Cardiac muscle cell (in vitro differentiated cells and primary cell): ENCODE measurements at regions not wholly inside any gene's neighbourhood (a gene's known extent, or its start where the extent isn't known, plus 50 kb on each side); places are given as distances from the start of the nearest gene placed in this dataset.

Experiments used
- DNase-seq, 2 donors: peaks; one replicate each; pipeline versions ENCODE4 v3.0.0 to v3.0.0-alpha.2; 2010 to 2017; ENCODE audit warnings: low read depth in 1 of 2, low spot score in 1 of 2
- H3K27ac ChIP-seq: fragments of 200-600 bp; sonication (generic); 2 replicates; pipeline ENCODE4 v1.5.1; 2016
- H3K27me3 ChIP-seq: fragments of 200-600 bp; sonication (generic); 2 replicates; pipeline ENCODE4 v1.6.0; 2016; ENCODE audit warnings: control low read depth
- H3K36me3 ChIP-seq: fragments of 200-600 bp; sonication (generic); 2 replicates; pipeline ENCODE4 v1.5.1; 2016; ENCODE audit warnings: control low read depth
- H3K4me1 ChIP-seq: fragments of 200-600 bp; sonication (generic); 2 replicates; pipeline ENCODE4 v1.8.1; 2017; ENCODE audit warnings: low read depth, mild to moderate bottlenecking, mixed run types
- H3K4me3 ChIP-seq: fragments of 200-600 bp; sonication (generic); 2 replicates; pipeline ENCODE4 v1.5.1; 2016; ENCODE audit warnings: mild to moderate bottlenecking
- H3K9me3 ChIP-seq: fragments of 200-600 bp; sonication (generic); 2 replicates; pipeline ENCODE4 v1.5.1; 2017; ENCODE audit warnings: low read depth, mild to moderate bottlenecking, control low read depth
- TF ChIP-seq, protein P1 (sequence below): IDR thresholded peaks from 2 replicates; pipeline ENCODE4 v1.5.1; 2012; ENCODE audit warnings: low read depth, mild to moderate bottlenecking, low read length

DNA sequence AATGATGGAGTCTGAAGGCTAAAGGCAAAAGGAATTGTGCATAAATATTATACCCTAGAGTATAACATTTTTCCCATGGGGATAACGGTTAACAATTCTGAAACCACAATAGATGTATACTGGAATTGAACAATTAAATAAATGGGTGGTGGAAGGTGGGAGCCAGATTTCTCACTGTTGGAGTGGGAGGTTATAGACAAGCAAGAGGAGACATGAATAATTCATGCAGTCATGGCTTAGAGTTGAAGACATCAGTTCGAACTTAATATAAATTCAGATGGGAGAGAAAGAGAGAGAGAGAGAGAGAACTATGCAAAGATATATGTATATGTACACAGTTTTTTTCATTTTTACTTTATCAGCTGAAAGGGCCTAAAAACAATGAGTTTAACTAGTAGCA lies 523.9 kb downstream of the FOXG1 start:
- Histone ChIP-seq H3K27me3 (no peaks in the 10 kb centered on the region), H3K27ac (no peak overlapping the region), H3K36me3 (no peaks in the 10 kb centered on the region), H3K4me3 (no peak overlapping the region), H3K9me3 (no peaks in the 10 kb centered on the region), H3K4me1 (no peaks in the 10 kb centered on the region)
- no peak for DNase-seq
- TF ChIP-seq, protein P1, sequence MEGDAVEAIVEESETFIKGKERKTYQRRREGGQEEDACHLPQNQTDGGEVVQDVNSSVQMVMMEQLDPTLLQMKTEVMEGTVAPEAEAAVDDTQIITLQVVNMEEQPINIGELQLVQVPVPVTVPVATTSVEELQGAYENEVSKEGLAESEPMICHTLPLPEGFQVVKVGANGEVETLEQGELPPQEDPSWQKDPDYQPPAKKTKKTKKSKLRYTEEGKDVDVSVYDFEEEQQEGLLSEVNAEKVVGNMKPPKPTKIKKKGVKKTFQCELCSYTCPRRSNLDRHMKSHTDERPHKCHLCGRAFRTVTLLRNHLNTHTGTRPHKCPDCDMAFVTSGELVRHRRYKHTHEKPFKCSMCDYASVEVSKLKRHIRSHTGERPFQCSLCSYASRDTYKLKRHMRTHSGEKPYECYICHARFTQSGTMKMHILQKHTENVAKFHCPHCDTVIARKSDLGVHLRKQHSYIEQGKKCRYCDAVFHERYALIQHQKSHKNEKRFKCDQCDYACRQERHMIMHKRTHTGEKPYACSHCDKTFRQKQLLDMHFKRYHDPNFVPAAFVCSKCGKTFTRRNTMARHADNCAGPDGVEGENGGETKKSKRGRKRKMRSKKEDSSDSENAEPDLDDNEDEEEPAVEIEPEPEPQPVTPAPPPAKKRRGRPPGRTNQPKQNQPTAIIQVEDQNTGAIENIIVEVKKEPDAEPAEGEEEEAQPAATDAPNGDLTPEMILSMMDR: no peak

DNA sequence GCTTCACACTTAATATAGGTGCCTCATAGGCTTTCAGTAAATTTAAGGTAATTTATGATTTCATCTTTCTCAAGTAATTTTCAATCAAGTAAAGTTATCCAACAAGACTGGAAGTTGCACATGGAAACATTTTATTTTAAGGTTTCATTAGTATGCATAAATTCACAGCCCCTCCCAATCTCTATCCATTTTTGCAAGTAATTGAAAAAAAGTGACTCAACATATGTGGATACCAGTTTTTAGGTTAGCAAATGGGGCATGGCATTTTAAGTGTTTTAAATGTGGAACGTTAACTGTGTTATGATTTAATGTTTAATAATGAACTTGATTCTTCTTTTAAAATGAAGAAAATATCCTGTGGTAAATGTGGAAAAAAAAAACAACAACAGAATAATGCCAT lies 532.8 kb downstream of the FOXG1 start:
- no peak for DNase-seq
- Histone ChIP-seq H3K27ac (no peak overlapping the region), H3K4me3 (no peak overlapping the region), H3K4me1 (no peaks in the 10 kb centered on the region), H3K36me3 (no peaks in the 10 kb centered on the region), H3K9me3 (no peaks in the 10 kb centered on the region), H3K27me3 (no peaks in the 10 kb centered on the region)
- TF ChIP-seq, protein P1: no peak

DNA sequence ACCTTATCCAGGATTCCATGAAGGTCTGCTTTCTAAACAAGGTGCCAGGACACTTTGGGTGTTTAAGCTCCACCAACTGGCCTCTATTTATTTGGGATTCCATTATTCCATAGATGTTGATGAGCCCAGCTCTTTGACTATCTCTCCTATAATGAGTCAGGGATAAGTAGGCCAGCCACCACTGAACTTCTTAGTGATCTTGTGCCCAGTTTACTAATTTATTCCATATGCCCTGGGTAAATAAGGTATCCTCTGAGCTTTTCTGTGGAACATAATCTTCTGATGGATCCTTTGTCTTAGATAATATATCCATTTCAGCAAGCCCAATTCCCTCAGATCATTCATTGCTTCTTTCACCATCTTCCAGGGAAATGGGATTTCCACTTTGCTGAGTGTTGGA lies 535.0 kb downstream of the FOXG1 start:
- H3K27ac ChIP-seq: no peak overlapping the region
- no peaks in the 10 kb centered on the region for H3K36me3 ChIP-seq
- DNase-seq: no peak
- H3K4me1 ChIP-seq: no peaks in the 10 kb centered on the region
- H3K9me3 ChIP-seq: no peaks in the 10 kb centered on the region
- H3K4me3 ChIP-seq: no peak overlapping the region
- TF ChIP-seq, protein P1: no peak
- no peaks in the 10 kb centered on the region for H3K27me3 ChIP-seq

DNA sequence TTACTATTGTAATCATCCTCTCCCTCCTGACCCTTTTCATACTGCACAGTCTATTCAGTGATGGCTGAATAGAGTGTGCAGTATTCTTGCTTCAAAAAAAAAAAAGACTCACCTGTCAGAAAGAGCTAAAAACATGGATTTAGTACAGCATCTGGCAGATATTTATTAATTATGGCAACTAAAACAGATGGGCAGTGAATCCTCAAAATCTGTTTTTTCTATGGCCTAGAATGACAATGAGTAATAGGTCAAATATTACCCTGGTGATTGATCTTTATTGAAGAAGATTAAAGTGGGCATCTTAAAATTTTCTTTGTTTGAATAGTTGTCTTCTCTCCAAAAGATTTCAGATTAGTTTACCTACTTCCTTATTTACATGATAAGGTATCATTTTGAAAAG lies 543.6 kb downstream of the FOXG1 start:
- H3K27me3 ChIP-seq: no peaks in the 10 kb centered on the region
- no peaks in the 10 kb centered on the region for H3K9me3 ChIP-seq
- no peak overlapping the region for H3K27ac ChIP-seq
- DNase-seq: no peak
- TF ChIP-seq, protein P1: no peak
- H3K4me1 ChIP-seq: no peaks in the 10 kb centered on the region
- H3K4me3 ChIP-seq: no peak overlapping the region
- no peaks in the 10 kb centered on the region for H3K36me3 ChIP-seq

DNA sequence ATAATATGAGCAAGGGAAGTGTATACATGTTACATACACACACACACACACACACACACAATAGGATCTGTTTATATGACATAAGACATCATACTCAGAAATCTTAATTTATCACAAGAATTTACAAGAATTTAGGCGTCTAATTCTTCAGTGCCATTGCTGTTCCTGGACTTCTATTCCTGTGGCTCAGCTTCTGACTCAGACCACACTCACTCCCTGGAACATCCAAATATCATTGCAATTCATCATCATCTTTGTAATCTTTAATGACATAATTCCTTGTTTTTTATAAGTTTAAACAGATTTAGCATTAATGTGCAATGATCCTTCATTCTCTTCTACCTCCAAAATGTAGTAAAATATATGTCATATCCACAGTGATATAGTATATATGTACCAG lies 544.2 kb downstream of the FOXG1 start:
- TF ChIP-seq, protein P1: no peak
- H3K9me3 ChIP-seq: no peaks in the 10 kb centered on the region
- no peaks in the 10 kb centered on the region for H3K27me3 ChIP-seq
- H3K27ac ChIP-seq: no peak overlapping the region
- no peak overlapping the region for H3K4me3 ChIP-seq
- H3K4me1 ChIP-seq: no peaks in the 10 kb centered on the region
- no peaks in the 10 kb centered on the region for H3K36me3 ChIP-seq
- peak in 1 of 2 donors; percentile 59 for DNase-seq

DNA sequence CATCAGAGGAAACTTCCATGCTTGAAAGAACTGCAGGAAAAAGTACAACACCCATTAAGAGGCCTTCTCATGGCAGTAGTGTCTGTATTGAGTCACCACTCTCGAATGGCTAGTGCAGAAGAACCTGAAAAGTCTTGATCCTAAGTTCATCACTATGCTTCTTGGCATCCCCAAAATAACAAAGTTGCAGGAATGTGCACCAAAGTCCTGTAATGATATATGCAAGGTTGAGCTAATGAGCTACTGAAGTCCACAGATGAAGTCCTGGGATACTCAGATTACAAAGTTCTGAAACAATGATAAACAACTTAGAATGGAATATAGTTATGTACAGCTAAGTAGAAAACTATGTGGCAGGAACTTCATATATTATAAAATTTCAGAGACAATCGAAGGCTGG lies 545.4 kb downstream of the FOXG1 start:
- H3K36me3 ChIP-seq: no peaks in the 10 kb centered on the region
- no peaks in the 10 kb centered on the region for H3K4me1 ChIP-seq
- H3K27me3 ChIP-seq: no peaks in the 10 kb centered on the region
- no peak overlapping the region for H3K4me3 ChIP-seq
- no peaks in the 10 kb centered on the region for H3K9me3 ChIP-seq
- DNase-seq: no peak
- TF ChIP-seq, protein P1: no peak
- H3K27ac ChIP-seq: no peak overlapping the region
